GM12878 (cell line): ENCODE measurements at regions not wholly inside any gene's neighbourhood (a gene's known extent, or its start where the extent isn't known, plus 50 kb on each side); places are given as distances from the start of the nearest gene placed in this dataset.

Experiments used
- CHD4 ChIP-seq: fragments of 200-600 bp; sonication (generic); IDR thresholded peaks from 2 replicates; pipeline ENCODE4 v1.6.1; 2016; ENCODE audit warnings: mild to moderate bottlenecking
- CTCF ChIP-seq, 3 experiments: IDR thresholded peaks in 2 of 3; conservative IDR thresholded peaks in 1 of 3; 2 replicates each; pipeline ENCODE4 v1.5.1; 2011; ENCODE audit warnings: low read depth in 3 of 3, low read length in 3 of 3, mild to moderate bottlenecking in 3 of 3, control low read depth in 2 of 3, moderate library complexity in 2 of 3, inconsistent platforms in 1 of 3, mixed read lengths in 1 of 3; ENCODE audit not compliant: control insufficient read depth in 2 of 3, insufficient read depth in 1 of 3; ENCODE audit errors: extremely low read depth in 1 of 3
- EED ChIP-seq: sonication (generic); IDR thresholded peaks from 2 replicates; pipeline ENCODE4 v1.6.1; 2016; ENCODE audit warnings: antibody characterized with exemption, low read depth
- ELK1 ChIP-seq: IDR thresholded peaks from 2 replicates; pipeline ENCODE4 v1.6.1; 2012; ENCODE audit warnings: low read depth, low read length, improper control_type of control experiment
- MYB ChIP-seq: fragments of 150-350 bp; IDR thresholded peaks from 2 replicates; pipeline ENCODE4 v1.6.1; 2014; ENCODE audit warnings: mild to moderate bottlenecking, low read depth, low read length, borderline replicate concordance
- NFIC ChIP-seq: IDR thresholded peaks from 2 replicates; pipeline ENCODE4 v1.6.1; 2012; ENCODE audit warnings: low read depth, mild to moderate bottlenecking, inconsistent platforms, low read length, moderate library complexity
- ZBTB11 ChIP-seq: fragments of 450-650 bp; formaldehyde crosslinking; IDR thresholded peaks from 2 replicates; pipeline ENCODE4 v1.5.0; 2022; ENCODE audit warnings: mild to moderate bottlenecking, missing genetic modification characterization

- TF ChIP-seq ZBTB11 (CRISPR knock-in tag), result no peak
- TF ChIP-seq CTCF (IDR thresholded peaks at IDR 0.05 in 2 of 3, conservative IDR thresholded peaks at IDR 0.05 in 1 of 3; ENCODE audit: control insufficient read depth in 2 of 3, extremely low read depth in 1 of 3, insufficient read depth in 1 of 3, low read depth in 3 of 3, low read length in 3 of 3), result no peak
- no peak for TF ChIP-seq EED
- TF ChIP-seq ELK1, result no peak
- no peak for TF ChIP-seq MYB
- TF ChIP-seq NFIC, result no peak
- no peak for TF ChIP-seq CHD4
Measured at GRCh38 chr7:57361406-57361805, 88.6 kb upstream of the ZNF716 start (continued).
